SK-N-SH (cell line): ENCODE measurements at regions not wholly inside any gene's neighbourhood (a gene's known extent, or its start where the extent isn't known, plus 50 kb on each side); places are given as distances from the start of the nearest gene placed in this dataset.

Experiments used
- CTCF ChIA-PET: fragments of 300-600, 350-600 bp; formaldehyde crosslinking; extraction: SDS; loops from one replicate; lab custom pipeline; 2021; lab: Yijun Ruan, JAX
- POLR2A ChIA-PET: fragments of 350-600 bp; sonication (Branson Sonifier 250); formaldehyde crosslinking; extraction: SDS; loops from one replicate; lab custom pipeline; 2020; ENCODE audit warnings: antibody characterized with exemption, inconsistent platforms; lab: Yijun Ruan, JAX
- DNase-seq: peaks from one replicate; pipeline ENCODE4 v3.0.0; 2012
- H2AFZ ChIP-seq: fragments of 200-600 bp; sonication (generic); 2 replicates; pipeline ENCODE4 v1.8.1; 2016; ENCODE audit warnings: antibody characterized with exemption, mild to moderate bottlenecking, low read depth
- H3F3A ChIP-seq: fragments of 200-600 bp; sonication (generic); replicated peaks from 2 replicates; pipeline ENCODE3; 2016; ENCODE audit warnings: antibody characterized with exemption, mild to moderate bottlenecking; ENCODE audit not compliant: insufficient read depth
- H3K27ac ChIP-seq, 2 experiments: fragments of 200-500 bp in 1 of 2; fragments of 200-600 bp in 1 of 2; sonication (Bioruptor generic) in 1 of 2; sonication (generic), shearing (Covaris generic) in 1 of 2; 2 replicates each; pipeline versions ENCODE4 v1.5.1 to v1.6.1; 2014 to 2016; ENCODE audit warnings: low read depth in 2 of 2, inconsistent platforms in 1 of 2, low read length in 1 of 2, mild to moderate bottlenecking in 1 of 2, mixed read lengths in 1 of 2
- H3K27me3 ChIP-seq: fragments of 200-600 bp; sonication (generic), shearing (Covaris generic); 2 replicates; pipeline ENCODE4 v1.6.1; 2016; ENCODE audit warnings: mixed run types; ENCODE audit not compliant: insufficient read depth
- H3K36me3 ChIP-seq, 2 experiments: fragments of 200-500 bp in 1 of 2; fragments of 200-600 bp in 1 of 2; sonication (Bioruptor generic) in 1 of 2; sonication (generic) in 1 of 2; replicated peaks in 1 of 2; 2 replicates each; pipeline versions ENCODE3 to v1.5.1; 2014 to 2016; ENCODE audit warnings: low read length in 1 of 2, mild to moderate bottlenecking in 1 of 2; ENCODE audit not compliant: insufficient read depth in 2 of 2, control insufficient read depth in 1 of 2
- H3K4me1 ChIP-seq, 2 experiments: fragments of 200-500 bp in 1 of 2; fragments of 200-600 bp in 1 of 2; sonication (Bioruptor generic) in 1 of 2; sonication (generic), shearing (Covaris generic) in 1 of 2; 2 replicates each; pipeline versions ENCODE4 v1.5.1 to v1.6.1; 2014 to 2016; ENCODE audit warnings: low read depth in 1 of 2, low read length in 1 of 2, mixed run types in 1 of 2; ENCODE audit not compliant: insufficient read depth in 2 of 2, control insufficient read depth in 1 of 2
- H3K4me2 ChIP-seq: fragments of 200-600 bp; sonication (generic), shearing (Covaris generic); 2 replicates; pipeline ENCODE4 v1.6.1; 2017; ENCODE audit warnings: mixed run types
- H3K4me3 ChIP-seq, 2 experiments: fragments of 200-500 bp in 1 of 2; fragments of 200-600 bp in 1 of 2; sonication (Bioruptor generic) in 1 of 2; sonication (generic), shearing (Covaris generic) in 1 of 2; 2 replicates each; pipeline versions ENCODE4 v1.5.1 to v1.8.1; 2014 to 2016; ENCODE audit warnings: low read depth in 2 of 2, inconsistent platforms in 1 of 2, low read length in 1 of 2, mild to moderate bottlenecking in 1 of 2, mixed read lengths in 1 of 2, moderate library complexity in 1 of 2
- H3K79me2 ChIP-seq: fragments of 200-600 bp; sonication (generic); 2 replicates; pipeline ENCODE4 v1.8.1; 2017; ENCODE audit warnings: mild to moderate bottlenecking; ENCODE audit not compliant: insufficient read depth
- H3K9ac ChIP-seq: fragments of 200-600 bp; sonication (generic); 2 replicates; pipeline ENCODE4 v1.6.1; 2017; ENCODE audit warnings: mixed run types
- H3K9me2 ChIP-seq: fragments of 200-600 bp; sonication (generic); 2 replicates; pipeline ENCODE4 v1.6.1; 2017; ENCODE audit warnings: mixed run types
- H3K9me3 ChIP-seq: fragments of 200-600 bp; sonication (generic); 2 replicates; pipeline ENCODE4 v1.6.1; 2017; ENCODE audit warnings: mixed run types, mild to moderate bottlenecking, moderate library complexity
- H4K20me1 ChIP-seq: fragments of 200-600 bp; sonication (generic); 2 replicates; pipeline ENCODE4 v1.6.1; 2017; ENCODE audit warnings: mild to moderate bottlenecking, mixed run types; ENCODE audit not compliant: insufficient read depth
- ELF1 ChIP-seq: IDR thresholded peaks from 2 replicates; pipeline ENCODE4 v1.4.0; 2012
- EZH2phosphoT487 ChIP-seq: fragments of 200-600 bp; sonication (generic); IDR thresholded peaks from 2 replicates; pipeline ENCODE4 v1.6.1; 2017; ENCODE audit warnings: low read depth, mixed run types, mild to moderate bottlenecking, antibody characterized with exemption, moderate library complexity, borderline replicate concordance
- FOXM1 ChIP-seq: IDR thresholded peaks from 2 replicates; pipeline ENCODE4 v1.4.0; 2012; ENCODE audit warnings: low read depth, mild to moderate bottlenecking
- IRF3 ChIP-seq: fragments of 150-350 bp; IDR thresholded peaks from 2 replicates; pipeline ENCODE4 v1.6.1; 2016; ENCODE audit warnings: mild to moderate bottlenecking, low read depth, low read length
- NFIC ChIP-seq: IDR thresholded peaks from 2 replicates; pipeline ENCODE4 v1.4.0; 2012; ENCODE audit warnings: borderline replicate concordance
- NRF1 ChIP-seq: IDR thresholded peaks from 2 replicates; pipeline ENCODE4 v1.6.1; 2012; ENCODE audit warnings: low read depth, mild to moderate bottlenecking, low read length
- PBX3 ChIP-seq: IDR thresholded peaks from 2 replicates; pipeline ENCODE4; 2012
- RCOR1 ChIP-seq: fragments of 150-350 bp; IDR thresholded peaks from 2 replicates; pipeline ENCODE4 v1.6.1; 2017; ENCODE audit warnings: antibody characterized with exemption, low read length
- REST ChIP-seq: IDR thresholded peaks from 2 replicates; pipeline ENCODE4 v1.6.1; 2012; ENCODE audit warnings: mild to moderate bottlenecking, low read depth, low read length, moderate library complexity
- SIN3A ChIP-seq: IDR thresholded peaks from 2 replicates; pipeline ENCODE4 v1.6.1; 2012; ENCODE audit warnings: low read depth, mild to moderate bottlenecking, low read length, moderate library complexity, borderline replicate concordance
- SMC3 ChIP-seq: IDR thresholded peaks from 2 replicates; pipeline ENCODE4 v1.6.1; 2012; ENCODE audit warnings: low read depth, low read length, improper control_type of control experiment
- WGBS: methylation state at CpG from one replicate; pipeline ENCODE4 v1.1.6; 2017; ENCODE audit warnings: low lambda C conversion rate; 5-methylcytosine and 5-hydroxymethylcytosine counted together

GRCh38 chr4:24078347-24078962 is 188.6 kb upstream of the PPARGC1A start:
- DNase-seq = no peak
- Histone ChIP-seq H3K27me3 (no peaks in the 10 kb centered on the region), H3K4me2 (no peak overlapping the region), H3K79me2 (no peaks in the 10 kb centered on the region), H3K27ac (no peak overlapping the region), H3K9me3 (no peaks in the 10 kb centered on the region), H2AFZ (no peak overlapping the region)
- CTCF ChIA-PET = no interaction called here
- WGBS = 23% methylated on average over 2 of the region's 2 CpGs
- POLR2A ChIA-PET = no interaction called here
- TF ChIP-seq IRF3 = no peak
- TF ChIP-seq SMC3 = no peak
- TF ChIP-seq PBX3 = no peak
- TF ChIP-seq ELF1 = no peak
- TF ChIP-seq EZH2phosphoT487 = no peak
- TF ChIP-seq, all 33 proteins: peak for 0
- Histone ChIP-seq H3K4me3 (no peak overlapping the region), H3K9ac (no peak overlapping the region), H3K4me1 (no peaks in the 10 kb centered on the region), H3K36me3 (no peaks in the 10 kb centered on the region), H3K9me2 (no peaks in the 10 kb centered on the region), H4K20me1 (no peaks in the 10 kb centered on the region), H3F3A (no peaks in the 10 kb centered on the region)

GRCh38 chr4:24076811-24077210 is 187.0 kb upstream of the PPARGC1A start:
- POLR2A ChIA-PET = no interaction called here
- Histone ChIP-seq H3K4me2 (no peak overlapping the region), H2AFZ (no peak overlapping the region), H3K9me2 (no peaks in the 10 kb centered on the region), H3K27me3 (no peaks in the 10 kb centered on the region), H3K4me1 (no peaks in the 10 kb centered on the region), H4K20me1 (no peaks in the 10 kb centered on the region), H3K79me2 (no peaks in the 10 kb centered on the region), H3K9ac (no peak overlapping the region), H3K27ac (no peak overlapping the region), H3K36me3 (no peaks in the 10 kb centered on the region), H3K9me3 (no peaks in the 10 kb centered on the region), H3F3A (no peaks in the 10 kb centered on the region), H3K4me3 (no peak overlapping the region)
- no peak for TF ChIP-seq RCOR1
- TF ChIP-seq FOXM1 = no peak
- no peak for TF ChIP-seq SIN3A
- no peak for TF ChIP-seq NRF1
- no peak for TF ChIP-seq PBX3
- 0 out of 2 replicates have a peak, but pooled peaks have one; percentile 14 for TF ChIP-seq NFIC
- TF ChIP-seq REST = no peak
- WGBS = 6% methylated on average over 1 of the region's 1 CpG
- no peak for DNase-seq
- CTCF ChIA-PET = no interaction called here
